GM12878 (cell line): ENCODE measurements at regions not wholly inside any gene's neighbourhood (a gene's known extent, or its start where the extent isn't known, plus 50 kb on each side); places are given as distances from the start of the nearest gene placed in this dataset.

ENCODE experiments used
- BACH1 ChIP-seq: fragments of 450-650 bp; IDR thresholded peaks from 2 replicates; pipeline ENCODE4 v1.6.1; 2017; ENCODE audit warnings: mild to moderate bottlenecking, borderline replicate concordance
- E2F8 ChIP-seq: fragments of 450-650 bp; IDR thresholded peaks from 2 replicates; pipeline ENCODE4 v1.6.1; 2018; ENCODE audit warnings: mild to moderate bottlenecking, low read depth, moderate library complexity; ENCODE audit not compliant: partially characterized antibody
- EGR1 ChIP-seq, 2 experiments: IDR thresholded peaks; 1 replicate in 1 of 2; 2 replicates in 1 of 2; pipeline ENCODE4 v1.6.1; 2011 to 2012; ENCODE audit warnings: low read depth in 2 of 2, low read length in 2 of 2, borderline replicate concordance in 1 of 2, mild to moderate bottlenecking in 1 of 2, moderate library complexity in 1 of 2
- HSF1 ChIP-seq: fragments of 150-350 bp; IDR thresholded peaks from 2 replicates; pipeline ENCODE4 v1.6.1; 2014; ENCODE audit warnings: mild to moderate bottlenecking, low read depth, low read length
- IKZF1 ChIP-seq: fragments of 450-650 bp; conservative IDR thresholded peaks from 2 replicates; pipeline ENCODE4 v1.6.1; 2017; ENCODE audit warnings: antibody characterized with exemption, mild to moderate bottlenecking
- MEF2A ChIP-seq: IDR thresholded peaks from 2 replicates; pipeline ENCODE4 v1.6.1; 2011; ENCODE audit warnings: low read depth, mild to moderate bottlenecking, low read length, moderate library complexity; ENCODE audit not compliant: insufficient read depth
- POLR2AphosphoS2 ChIP-seq: IDR thresholded peaks from 2 replicates; pipeline ENCODE4 v1.6.1; 2011; ENCODE audit warnings: low read depth, mild to moderate bottlenecking, low read length, improper control_type of control experiment, moderate library complexity
- RELA ChIP-seq: fragments of 450-650 bp; IDR thresholded peaks from 2 replicates; pipeline ENCODE4 v1.8.0; 2014; ENCODE audit warnings: borderline replicate concordance; ENCODE audit not compliant: partially characterized antibody
- SP1 ChIP-seq: IDR thresholded peaks from one replicate; pipeline ENCODE4 v1.6.1; 2011; ENCODE audit warnings: low read depth, low read length
- YY1 ChIP-seq: IDR thresholded peaks from 2 replicates; pipeline ENCODE4 v1.6.1; 2011; ENCODE audit warnings: low read depth, mild to moderate bottlenecking, low read length

- no peak for TF ChIP-seq E2F8
- no peak for TF ChIP-seq HSF1
- no peak for TF ChIP-seq POLR2AphosphoS2
- peak; percentile 45; the same call in 1 of the 2 replicates for TF ChIP-seq YY1
- no peak for TF ChIP-seq IKZF1
- 0 out of 2 replicates have a peak, but pooled peaks have one; percentile 34 for TF ChIP-seq MEF2A
- no peak for TF ChIP-seq BACH1
- TF ChIP-seq EGR1 (IDR thresholded peaks at IDR 0.05; ENCODE audit: borderline replicate concordance in 1 of 2, low read depth in 2 of 2, low read length in 2 of 2): no peak
- no peak for TF ChIP-seq RELA
- TF ChIP-seq SP1: no peak
Measured at GRCh38 chr2:196453613-196454047, 185.9 kb upstream of the CCDC150 start (continued).
